GM12872 (cell line): ENCODE measurements at regions not wholly inside any gene's neighbourhood (a gene's known extent, or its start where the extent isn't known, plus 50 kb on each side); places are given as distances from the start of the nearest gene placed in this dataset.

Source experiments
- TF ChIP-seq, protein P1 (sequence below): IDR thresholded peaks from 3 replicates; pipeline ENCODE4 v1.5.1; 2011; ENCODE audit warnings: low read depth, mild to moderate bottlenecking, low read length, moderate library complexity; ENCODE audit not compliant: insufficient read depth

DNA sequence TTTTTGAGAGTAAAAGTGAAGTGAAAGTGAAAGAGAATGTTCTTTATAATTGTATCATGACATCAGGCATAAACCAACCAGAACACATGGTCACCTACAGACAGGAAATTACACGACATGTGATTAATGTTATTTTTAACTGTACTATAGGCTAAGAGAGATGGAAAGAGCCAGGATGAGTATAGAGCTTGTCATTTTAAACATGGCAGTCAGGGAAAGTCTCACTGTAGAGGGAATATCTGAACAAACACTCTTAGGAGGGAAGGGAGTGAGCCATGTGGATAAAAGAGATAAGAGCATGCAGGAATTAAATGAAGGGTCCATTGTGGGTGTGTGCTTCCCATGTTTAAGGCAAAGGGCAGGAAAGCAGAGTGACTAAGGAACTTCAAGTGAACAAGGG lies 599.1 kb upstream of the FAT3 start:
- TF ChIP-seq, protein P1, sequence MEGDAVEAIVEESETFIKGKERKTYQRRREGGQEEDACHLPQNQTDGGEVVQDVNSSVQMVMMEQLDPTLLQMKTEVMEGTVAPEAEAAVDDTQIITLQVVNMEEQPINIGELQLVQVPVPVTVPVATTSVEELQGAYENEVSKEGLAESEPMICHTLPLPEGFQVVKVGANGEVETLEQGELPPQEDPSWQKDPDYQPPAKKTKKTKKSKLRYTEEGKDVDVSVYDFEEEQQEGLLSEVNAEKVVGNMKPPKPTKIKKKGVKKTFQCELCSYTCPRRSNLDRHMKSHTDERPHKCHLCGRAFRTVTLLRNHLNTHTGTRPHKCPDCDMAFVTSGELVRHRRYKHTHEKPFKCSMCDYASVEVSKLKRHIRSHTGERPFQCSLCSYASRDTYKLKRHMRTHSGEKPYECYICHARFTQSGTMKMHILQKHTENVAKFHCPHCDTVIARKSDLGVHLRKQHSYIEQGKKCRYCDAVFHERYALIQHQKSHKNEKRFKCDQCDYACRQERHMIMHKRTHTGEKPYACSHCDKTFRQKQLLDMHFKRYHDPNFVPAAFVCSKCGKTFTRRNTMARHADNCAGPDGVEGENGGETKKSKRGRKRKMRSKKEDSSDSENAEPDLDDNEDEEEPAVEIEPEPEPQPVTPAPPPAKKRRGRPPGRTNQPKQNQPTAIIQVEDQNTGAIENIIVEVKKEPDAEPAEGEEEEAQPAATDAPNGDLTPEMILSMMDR: no peak

DNA sequence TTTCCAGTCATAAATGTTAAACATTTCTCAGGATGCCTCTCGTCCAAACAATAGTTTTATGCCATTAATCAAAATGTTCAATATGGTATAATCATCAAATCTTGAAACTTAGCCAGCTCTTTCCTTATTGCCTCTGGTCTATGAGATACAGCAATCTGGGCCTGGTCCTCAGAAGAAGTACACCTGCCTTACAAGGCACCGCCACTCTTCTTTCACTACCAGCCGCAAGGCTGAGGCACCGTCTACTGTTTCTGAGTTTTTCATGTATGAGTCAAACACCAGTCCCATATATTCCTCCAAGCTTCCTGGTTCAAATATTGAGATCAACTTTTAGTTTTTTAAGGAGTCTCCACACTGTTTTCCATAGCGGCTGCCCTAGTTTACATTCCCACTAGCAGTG lies 600.6 kb upstream of the FAT3 start:
- TF ChIP-seq, protein P1: no peak

DNA sequence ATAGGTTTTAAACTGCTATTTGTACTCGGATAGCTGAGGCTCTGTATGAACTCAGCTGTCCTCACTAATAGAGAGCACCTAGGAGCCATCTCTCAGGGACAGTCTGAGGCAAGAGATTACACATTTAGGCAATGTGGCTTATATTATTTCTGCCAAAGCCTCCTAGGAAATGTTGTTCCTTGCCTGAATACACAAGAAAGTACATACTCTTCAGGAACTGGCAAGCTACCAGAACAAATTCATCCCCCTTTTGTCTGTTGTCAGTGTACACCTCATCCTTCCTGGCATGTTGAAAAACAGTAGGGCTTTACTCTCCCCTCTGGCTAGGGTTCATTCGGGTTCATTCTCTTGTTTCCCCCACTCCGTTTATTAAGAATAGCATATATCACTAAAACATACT lies 615.9 kb upstream of the FAT3 start:
- TF ChIP-seq, protein P1: no peak

DNA sequence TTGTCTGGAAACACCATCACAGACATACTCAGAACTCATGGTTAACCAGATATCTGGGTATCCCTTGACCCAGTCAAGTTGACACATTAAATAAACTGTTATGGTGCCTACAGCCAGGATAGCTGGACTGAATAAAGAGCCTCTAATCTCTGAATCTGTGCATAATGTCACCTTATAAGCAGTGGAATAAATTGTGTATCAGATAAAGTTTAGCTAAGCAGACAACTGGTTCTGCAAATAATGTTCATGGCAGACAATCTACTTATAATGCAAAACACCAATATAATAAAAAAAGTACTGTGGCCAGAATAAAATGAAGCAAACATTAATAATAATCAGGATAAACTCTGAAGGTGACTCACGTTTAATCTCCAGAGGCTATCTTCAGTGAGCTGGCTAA lies 628.5 kb upstream of the FAT3 start:
- TF ChIP-seq, protein P1: no peak

DNA sequence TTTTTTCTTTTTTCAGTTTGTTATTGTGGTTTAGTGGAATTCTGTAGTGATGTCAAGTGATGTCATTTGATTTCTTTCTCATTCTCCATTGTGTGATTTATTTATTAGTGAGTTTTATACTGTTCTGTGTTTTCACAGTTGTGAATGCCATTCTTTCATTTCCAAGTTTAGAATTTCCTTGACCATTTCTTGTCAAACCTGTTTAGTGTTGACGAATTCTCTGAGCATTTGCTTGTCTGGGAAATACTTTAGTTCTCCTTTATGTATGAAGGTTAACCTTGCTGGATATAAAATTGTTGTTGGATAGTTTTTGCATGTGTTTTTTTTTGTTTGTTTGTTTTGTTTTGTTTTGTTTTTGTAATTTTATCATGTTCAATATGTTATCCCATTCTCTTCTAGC lies 633.6 kb upstream of the FAT3 start:
- TF ChIP-seq, protein P1: no peak

DNA sequence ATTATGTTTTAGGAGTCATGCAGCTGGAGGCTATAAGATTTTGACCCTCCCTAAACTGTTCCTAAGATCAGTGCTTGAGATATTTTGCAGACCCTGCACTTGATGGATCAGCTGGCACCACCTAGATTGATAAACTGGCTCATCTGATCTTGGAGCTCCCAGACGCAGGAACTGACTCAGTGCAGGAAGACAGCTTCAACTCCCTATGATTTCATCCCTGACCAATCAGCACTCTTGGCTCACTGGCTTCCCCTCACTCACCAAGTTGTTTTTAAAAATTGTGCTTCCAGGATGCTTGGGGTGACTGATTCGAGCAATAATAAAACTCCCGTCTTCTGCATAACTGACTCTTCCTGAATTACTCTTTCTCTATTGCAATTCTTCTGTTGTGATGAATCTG lies 637.5 kb upstream of the FAT3 start:
- TF ChIP-seq, protein P1: no peak

DNA sequence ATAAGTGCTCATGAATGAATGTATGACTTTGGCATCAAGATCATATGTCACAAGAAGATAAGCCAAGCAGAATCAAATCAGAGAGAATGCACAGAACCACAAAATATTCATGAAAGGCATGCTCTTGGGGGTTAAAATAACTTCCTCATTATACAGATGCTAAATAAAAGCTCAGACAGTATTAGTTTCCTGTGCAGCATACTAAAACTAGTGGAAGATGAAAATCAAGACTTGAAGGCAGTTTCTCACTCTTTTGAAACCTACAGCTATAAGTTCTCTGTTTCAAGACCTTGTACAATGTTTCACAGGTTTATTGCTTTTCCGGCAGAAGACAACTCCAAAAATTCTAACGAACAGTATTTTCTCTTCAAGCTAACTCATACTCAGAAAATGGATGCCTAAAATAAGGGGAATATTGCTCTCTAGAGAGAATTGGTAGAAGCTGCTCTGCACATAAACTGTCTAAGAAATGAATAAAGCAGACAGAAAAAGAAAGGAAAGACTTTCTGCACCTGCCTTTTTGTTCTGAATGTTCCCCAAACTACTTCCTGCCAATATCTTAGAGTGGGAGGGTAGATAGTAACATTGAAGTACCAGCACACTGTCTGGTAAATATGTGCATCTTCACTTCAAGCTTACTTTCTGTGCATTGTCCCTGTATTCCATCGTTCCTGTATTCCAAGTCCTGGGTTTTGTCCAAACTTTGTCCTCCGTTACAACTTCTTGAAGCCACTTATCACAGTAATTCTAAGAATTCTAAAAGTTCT lies 639.4 kb upstream of the FAT3 start:
- TF ChIP-seq, protein P1: no peak
